ENCODE measurements at regions not wholly inside any gene's neighbourhood (a gene's known extent, or its start where the extent isn't known, plus 50 kb on each side); places are given as distances from the start of the nearest gene placed in this dataset.
"Not testable (repeated sequence)": the region's sequence is repeated elsewhere in the genome, so short reads cannot be mapped to it uniquely, and the experiment has no call there.

GRCh38 chr21:38039841-38040240 is 123.6 kb upstream of the KCNJ6 start:
- peak; percentile 33 for DNase-seq (ENCODE audit: low read depth)

DNA sequence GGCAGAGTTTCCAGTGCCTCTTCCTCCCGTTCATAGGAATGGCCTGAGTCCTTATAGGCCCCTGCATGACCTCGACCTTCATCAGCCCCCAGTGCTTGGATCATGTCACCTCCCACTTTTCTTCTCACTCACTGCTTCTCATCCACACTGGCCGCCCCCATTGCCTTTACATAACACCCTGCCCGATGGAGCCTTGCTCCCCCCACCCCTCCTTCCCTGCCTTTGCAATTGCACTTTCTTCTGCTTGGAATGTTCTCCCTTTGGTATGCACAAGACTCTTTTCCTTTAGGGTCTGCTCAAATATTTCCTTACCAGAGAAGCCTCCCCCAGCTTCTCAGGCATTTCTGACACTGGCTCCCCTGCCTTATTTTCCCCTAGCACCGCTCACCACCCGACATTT is 125.2 kb upstream of the KCNJ6 start:
- no peak for DNase-seq (ENCODE audit: low read depth)

DNA sequence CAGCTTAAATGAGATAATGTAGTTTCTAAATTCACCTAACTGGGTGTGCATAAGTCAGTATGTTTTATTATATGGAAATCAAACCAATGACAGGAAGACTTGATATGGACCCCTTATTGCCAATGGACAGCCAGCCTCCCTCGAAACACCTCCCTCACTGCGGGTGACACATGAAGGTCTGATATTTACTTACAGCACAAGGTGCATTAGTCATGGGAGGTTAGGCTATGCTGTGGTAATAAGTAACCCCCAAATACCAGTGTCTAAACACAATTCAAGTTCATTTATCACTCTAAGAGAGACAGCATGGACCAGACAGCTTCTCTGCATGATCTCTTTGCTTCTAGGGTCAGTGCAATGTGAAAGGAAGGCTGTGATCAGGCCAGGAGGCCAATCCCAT is 126.0 kb upstream of the KCNJ6 start:
- DNase-seq (ENCODE audit: low read depth), result peak; percentile 38

GRCh38 chr21:38048167-38048566 is 131.9 kb upstream of the KCNJ6 start:
- DNase-seq (ENCODE audit: low read depth), result no peak

- no peak for DNase-seq (ENCODE audit: low read depth)
These were observed 138.1 kb upstream of the KCNJ6 start for GRCh38 chr21:38054334-38054733.

DNA sequence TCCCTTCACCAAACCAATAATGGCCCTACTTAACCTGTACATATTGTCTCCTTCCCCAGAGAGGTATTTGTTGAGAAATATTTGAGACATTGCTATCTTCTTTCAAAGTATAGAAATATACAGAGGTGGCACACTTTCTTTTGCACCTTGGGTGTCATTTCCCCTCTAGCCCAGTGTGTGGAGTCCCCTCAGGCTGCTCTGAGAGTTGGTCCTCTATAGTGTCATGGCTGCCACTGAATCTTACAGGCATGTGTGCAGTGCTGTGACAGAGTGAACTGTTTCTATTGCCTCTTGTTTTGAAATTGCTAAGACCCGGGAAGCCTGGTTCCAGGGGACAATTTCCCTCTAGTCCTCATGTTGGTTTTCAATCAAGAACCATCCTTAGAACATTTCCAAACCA is 140.2 kb upstream of the KCNJ6 start:
- no peak for DNase-seq (ENCODE audit: low read depth)

- no peak for DNase-seq (ENCODE audit: low read depth)
These were observed 141.4 kb upstream of the KCNJ6 start for GRCh38 chr21:38057626-38058025.

GRCh38 chr21:38060533-38060932 is 144.3 kb upstream of the KCNJ6 start:
- DNase-seq (ENCODE audit: low read depth), result no peak

DNA sequence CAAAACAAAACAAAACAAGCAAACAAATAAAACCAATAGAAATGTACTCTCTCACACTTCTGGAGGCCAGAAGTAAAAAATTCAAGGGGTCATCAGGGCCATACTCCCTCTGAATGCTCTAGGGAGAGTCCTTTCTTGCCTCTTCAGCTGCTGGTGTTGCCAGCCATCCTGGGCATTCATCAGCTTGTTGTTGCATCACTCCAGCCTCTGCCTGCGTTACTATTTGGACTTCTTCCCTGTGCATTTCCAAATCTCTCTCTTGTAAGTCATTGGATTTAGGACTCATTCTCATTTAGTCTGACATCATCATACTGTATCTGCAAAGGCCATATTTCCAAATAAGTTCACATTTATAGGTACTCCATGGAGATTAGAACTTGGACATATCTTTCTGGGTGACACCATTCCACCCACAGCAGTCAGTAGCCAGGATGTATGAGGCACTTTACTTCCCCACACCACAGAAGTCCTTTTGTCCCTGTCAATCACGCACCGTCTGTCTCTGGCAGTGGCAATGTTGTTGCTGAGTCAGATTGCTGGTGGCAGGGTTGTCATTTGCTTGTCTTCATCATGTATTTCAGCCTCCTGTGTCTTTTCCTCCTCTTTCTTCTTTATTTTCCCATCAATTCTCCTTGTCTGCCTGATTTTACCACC is 151.0 kb upstream of the KCNJ6 start:
- DNase-seq (ENCODE audit: low read depth), result no peak

DNA sequence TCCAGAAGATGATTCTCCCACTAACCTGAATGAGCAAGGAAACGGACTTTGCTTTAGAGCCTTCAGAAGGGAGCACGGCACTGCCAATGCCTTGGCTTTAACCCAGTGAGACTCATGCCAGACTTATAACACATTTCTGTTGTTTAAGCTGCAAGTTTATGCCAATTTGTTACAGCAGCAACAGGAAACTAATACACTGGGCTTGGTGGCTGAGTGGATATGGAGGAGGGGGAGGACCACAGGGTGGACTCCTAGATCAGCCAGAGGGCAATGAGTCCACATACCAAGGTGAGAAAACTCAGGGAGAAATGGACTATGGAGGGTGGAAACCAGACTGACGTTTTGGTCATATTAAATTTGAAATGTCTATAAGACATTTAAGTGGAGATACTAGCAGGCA is 156.2 kb upstream of the KCNJ6 start:
- DNase-seq (ENCODE audit: low read depth), result no peak

DNA sequence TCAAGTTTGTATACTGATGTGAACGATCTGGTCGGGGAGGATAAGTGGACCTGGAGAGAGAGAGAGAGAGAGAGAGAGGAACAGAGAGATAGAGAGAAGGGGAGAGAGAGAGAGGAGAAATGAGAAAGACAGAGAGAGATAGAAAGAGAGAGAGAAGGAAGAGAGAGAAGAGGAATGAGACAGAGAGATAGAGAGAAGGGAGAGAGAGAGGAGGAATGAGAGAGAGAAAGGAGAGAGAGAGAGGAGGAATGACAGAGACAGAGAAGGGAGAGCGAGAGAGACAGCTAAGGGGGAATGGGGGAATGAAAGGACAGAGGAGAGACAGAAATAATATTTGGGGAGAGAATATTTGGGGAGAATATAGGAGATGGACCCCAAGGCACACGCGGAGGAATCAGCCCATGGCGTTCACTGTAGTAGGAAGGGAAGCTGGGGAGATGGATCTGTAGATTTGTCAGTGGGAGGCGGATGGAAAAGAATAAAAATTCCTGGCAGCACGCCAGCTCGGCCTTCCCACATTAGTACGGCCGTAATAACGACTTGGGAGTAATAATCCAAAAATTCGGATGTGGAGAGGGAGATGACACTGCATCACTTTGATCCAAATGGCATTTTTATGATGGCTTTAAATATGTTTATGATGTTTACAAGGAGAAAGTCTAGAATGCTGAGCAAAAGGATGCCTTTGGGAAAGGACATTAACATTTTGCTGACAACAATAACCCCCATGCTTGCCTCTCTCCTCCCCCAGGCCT is 159.8 kb upstream of the KCNJ6 start:
- DNase-seq (ENCODE audit: low read depth), result no peak

DNA sequence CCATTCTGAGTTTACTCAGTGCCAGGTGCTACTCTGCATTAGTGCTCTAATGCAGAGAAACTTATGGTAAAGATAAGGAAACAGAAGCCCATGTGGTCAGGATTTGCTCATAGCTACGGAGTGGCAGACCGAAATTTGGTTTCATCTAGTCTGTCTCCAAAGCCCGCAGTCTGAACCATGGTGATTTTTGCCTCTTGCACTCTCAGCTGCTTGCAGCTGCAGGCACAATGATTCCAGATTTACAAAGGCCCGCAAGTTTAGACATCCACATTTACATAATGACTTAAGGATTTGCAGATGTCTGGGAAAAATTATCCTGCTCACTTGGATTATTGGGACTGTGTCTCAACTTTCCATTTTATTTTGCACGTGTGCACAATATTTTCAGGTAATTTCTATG is 161.3 kb upstream of the KCNJ6 start:
- no peak for DNase-seq (ENCODE audit: low read depth)

GRCh38 chr21:38080888-38081287 is 164.6 kb upstream of the KCNJ6 start:
- no peak for DNase-seq (ENCODE audit: low read depth)

DNA sequence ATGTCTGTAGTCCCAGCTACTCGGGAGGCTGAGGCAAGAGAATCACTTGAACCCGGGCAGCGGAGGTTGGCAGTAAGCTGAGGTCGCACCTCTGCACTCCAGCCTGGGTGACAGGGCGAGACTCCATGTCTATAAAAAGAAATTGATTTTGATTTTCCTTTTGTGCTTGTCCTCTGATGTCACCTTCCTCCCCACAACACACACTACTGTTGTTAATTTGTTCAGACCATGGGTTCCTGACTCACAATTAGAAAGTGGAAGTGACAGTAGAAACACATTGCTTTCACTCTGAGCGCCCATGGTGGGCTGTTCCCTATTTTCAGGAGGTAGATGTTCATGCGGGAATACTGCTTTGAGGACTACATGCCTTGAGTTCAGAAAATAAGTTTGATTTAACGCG is 165.5 kb upstream of the KCNJ6 start:
- no peak for DNase-seq (ENCODE audit: low read depth)

- DNase-seq (ENCODE audit: low read depth), result peak; percentile 41
These were observed 166.8 kb upstream of the KCNJ6 start for GRCh38 chr21:38082936-38083485.

- DNase-seq (ENCODE audit: low read depth), result no peak
These were observed 167.3 kb upstream of the KCNJ6 start for GRCh38 chr21:38083535-38083934.

- DNase-seq (ENCODE audit: low read depth), result no peak
These were observed 170.2 kb upstream of the KCNJ15 start for GRCh38 chr21:38086580-38086979.

GRCh38 chr21:38088916-38089762 is 167.7 kb upstream of the KCNJ15 start:
- no peak for DNase-seq (ENCODE audit: low read depth)

DNA sequence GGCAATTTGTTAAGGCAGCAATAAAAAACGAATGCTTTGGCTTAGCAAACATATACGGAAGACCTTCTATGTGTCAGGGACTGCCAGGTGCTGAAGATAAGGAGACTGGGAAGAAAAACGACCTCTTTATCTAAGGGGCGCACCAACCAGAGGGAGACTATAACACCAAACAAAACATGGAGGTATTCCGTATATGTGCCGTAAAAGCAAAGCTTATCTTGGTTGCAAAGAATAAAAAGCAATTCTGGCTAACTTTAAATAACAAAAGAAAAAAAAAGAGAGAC is 167.1 kb upstream of the KCNJ15 start:
- DNase-seq (ENCODE audit: low read depth), result no peak

DNA sequence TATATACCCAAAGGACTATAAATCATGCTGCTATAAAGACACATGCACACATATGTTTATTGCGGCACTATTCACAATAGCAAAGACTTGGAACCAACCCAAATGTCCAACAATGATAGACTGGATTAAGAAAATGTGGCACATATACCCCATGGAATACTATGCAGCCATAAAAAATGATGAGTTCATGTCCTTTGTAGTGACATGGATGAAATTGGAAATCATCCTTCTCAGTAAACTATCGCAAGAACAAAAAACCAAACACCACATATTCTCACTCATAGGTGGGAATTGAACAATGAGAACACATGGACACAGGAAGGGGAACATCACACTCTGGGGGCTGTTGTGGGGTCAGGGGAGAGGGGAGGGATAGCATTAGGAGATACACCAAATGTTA is 165.7 kb upstream of the KCNJ15 start:
- not testable (repeated sequence) for DNase-seq (ENCODE audit: low read depth)

- DNase-seq (ENCODE audit: low read depth), result peak; percentile 11
These were observed 164.7 kb upstream of the KCNJ15 start for GRCh38 chr21:38092051-38092450.

- peak; percentile 51 for DNase-seq (ENCODE audit: low read depth)
These were observed 161.6 kb upstream of the KCNJ15 start for GRCh38 chr21:38095220-38095619.

- DNase-seq (ENCODE audit: low read depth), result no peak
These were observed 159.0 kb upstream of the KCNJ15 start for GRCh38 chr21:38097789-38098188.
